ENCODE measurements at regions not wholly inside any gene's neighbourhood (a gene's known extent, or its start where the extent isn't known, plus 50 kb on each side); places are given as distances from the start of the nearest gene placed in this dataset.

DNA sequence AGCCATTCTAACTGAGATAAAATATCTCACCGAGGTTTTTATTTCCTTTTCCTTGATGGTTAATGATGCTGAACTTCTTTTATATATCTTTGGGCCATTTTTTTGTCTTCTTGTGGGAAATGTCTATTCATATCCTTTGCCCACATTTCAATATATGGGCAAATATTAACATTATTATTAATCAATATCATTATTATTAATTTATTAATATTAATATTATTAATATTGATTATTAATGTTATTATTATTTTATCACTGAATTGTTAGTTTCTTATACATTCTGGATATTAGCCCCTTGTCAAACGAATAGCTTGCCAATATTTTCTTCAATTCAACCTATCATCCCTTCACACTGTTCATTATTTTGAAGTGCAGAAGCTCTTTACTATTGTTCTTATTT is 2203.6 kb downstream of the PCDH9 start:
- no peak for DNase-seq (ENCODE audit: low spot score)
- TF ChIP-seq, protein P1, sequence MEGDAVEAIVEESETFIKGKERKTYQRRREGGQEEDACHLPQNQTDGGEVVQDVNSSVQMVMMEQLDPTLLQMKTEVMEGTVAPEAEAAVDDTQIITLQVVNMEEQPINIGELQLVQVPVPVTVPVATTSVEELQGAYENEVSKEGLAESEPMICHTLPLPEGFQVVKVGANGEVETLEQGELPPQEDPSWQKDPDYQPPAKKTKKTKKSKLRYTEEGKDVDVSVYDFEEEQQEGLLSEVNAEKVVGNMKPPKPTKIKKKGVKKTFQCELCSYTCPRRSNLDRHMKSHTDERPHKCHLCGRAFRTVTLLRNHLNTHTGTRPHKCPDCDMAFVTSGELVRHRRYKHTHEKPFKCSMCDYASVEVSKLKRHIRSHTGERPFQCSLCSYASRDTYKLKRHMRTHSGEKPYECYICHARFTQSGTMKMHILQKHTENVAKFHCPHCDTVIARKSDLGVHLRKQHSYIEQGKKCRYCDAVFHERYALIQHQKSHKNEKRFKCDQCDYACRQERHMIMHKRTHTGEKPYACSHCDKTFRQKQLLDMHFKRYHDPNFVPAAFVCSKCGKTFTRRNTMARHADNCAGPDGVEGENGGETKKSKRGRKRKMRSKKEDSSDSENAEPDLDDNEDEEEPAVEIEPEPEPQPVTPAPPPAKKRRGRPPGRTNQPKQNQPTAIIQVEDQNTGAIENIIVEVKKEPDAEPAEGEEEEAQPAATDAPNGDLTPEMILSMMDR (IDR thresholded peaks at IDR 0.05; ENCODE audit: extremely low read depth, missing control alignments): no peak

DNA sequence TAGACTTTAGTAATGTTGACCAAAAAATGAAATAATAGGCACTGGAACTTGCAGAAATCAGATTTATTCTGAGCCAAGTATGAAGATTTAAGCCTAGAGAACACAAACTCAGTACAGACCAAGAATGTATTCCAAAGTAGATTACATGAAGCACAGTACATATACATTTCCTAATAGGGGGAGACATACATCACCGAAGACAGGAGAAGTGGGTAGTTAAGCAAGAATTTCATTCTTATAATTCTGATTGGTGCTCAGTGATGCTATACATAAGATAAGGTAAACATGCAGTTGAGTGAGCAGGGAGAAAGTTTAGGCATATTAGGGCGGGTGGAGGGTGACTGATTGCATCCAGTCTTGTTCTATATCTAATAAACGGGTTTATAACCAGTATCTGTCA is 2218.8 kb downstream of the PCDH9 start:
- no peak for DNase-seq (ENCODE audit: low spot score)
- TF ChIP-seq, protein P1 (IDR thresholded peaks at IDR 0.05; ENCODE audit: extremely low read depth, missing control alignments): no peak

DNA sequence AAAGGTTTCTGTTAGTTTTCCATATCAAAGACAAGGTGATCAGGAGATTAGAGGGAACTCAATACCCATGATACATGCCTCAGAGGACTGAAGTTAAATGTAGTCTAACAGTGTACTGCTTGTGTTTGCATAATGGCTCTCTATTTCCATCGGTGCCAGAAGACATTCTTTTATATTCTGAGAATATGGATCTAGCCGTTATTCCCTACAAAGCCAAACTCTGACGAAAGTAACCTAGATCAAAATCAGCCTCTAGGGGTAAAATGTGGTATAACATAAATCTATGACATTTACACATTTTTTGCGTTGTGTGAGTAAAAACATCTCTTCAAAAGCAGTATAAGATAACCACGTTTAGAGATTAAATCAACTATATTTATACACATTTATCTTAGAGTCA is 2232.7 kb downstream of the PCDH9 start:
- TF ChIP-seq, protein P1 (IDR thresholded peaks at IDR 0.05; ENCODE audit: extremely low read depth, missing control alignments): no peak
- no peak for DNase-seq (ENCODE audit: low spot score)

DNA sequence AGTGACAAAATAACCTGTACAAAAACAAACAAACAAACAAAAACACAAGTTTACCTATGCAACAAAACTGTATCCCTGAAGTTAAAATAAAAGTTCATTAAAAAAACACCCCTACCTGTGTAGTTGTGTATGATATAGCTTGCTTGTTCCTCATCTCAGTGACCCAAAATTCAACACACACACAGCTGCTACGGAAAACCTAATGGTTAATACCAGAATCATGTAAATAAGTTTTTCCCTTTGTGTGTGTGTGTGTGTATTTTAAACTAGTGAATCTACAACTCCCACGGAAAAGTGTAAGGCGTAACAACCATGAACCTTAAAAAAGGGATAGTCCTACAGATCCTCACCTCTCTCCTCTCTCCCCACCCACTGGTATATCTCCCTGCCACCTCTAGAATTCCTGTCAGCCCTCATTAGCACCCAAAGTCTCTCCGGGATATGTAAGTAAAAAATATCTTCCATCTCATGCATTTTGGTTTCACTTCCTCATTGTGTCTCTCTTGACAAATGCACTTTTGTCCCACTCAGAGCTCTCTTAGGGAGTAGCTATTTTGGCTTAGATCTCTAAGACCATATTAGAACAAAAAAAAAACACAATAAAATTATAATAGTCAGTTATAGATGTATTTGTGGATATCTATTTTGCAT is 2236.5 kb downstream of the PCDH9 start:
- DNase-seq (ENCODE audit: low spot score): no peak
- TF ChIP-seq, protein P1 (IDR thresholded peaks at IDR 0.05; ENCODE audit: extremely low read depth, missing control alignments): no peak

GRCh38 chr13:64992314-64992713 is 2237.8 kb downstream of the PCDH9 start:
- DNase-seq (ENCODE audit: low spot score): no peak
- TF ChIP-seq, protein P1 (IDR thresholded peaks at IDR 0.05; ENCODE audit: extremely low read depth, missing control alignments): no peak

GRCh38 chr13:64985075-64985474 is 2245.1 kb downstream of the PCDH9 start:
- no peak for DNase-seq (ENCODE audit: low spot score)
- TF ChIP-seq, protein P1 (IDR thresholded peaks at IDR 0.05; ENCODE audit: extremely low read depth, missing control alignments): no peak

DNA sequence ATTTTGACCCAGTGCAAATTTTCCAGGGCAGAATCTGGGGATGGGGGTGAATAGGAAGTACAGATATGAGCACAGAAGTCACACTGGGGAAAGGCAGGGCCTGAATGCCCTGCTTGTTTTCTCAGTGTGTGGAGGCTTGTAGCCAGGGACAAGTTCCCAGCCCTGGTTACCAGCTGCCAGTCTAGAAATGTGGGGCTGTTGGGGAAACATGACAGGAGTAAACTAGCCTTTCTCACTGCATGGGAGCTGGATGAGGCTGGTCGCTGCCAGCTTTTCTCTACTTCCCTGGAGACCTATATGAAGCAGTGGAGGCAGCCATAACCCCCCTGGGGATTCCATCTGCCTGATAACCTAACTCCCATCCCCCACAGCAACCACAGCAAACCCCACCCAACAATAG is 2267.7 kb downstream of the PCDH9 start:
- TF ChIP-seq, protein P1 (IDR thresholded peaks at IDR 0.05; ENCODE audit: extremely low read depth, missing control alignments): no peak
- no peak for DNase-seq (ENCODE audit: low spot score)
